Transverse colon (tissue), 4 donors: ENCODE measurements at regions not wholly inside any gene's neighbourhood (a gene's known extent, or its start where the extent isn't known, plus 50 kb on each side); places are given as distances from the start of the nearest gene placed in this dataset.

Experiments
- DNase-seq: peaks from one replicate; pipeline ENCODE4 v3.0.0-alpha.2; 2019
- H3K27ac ChIP-seq, 4 donors: fragments of 200-600 bp; sonication (generic); 2 replicates each; pipeline ENCODE4 v1.5.1; 2016 to 2018; ENCODE audit warnings: inconsistent platforms in 4 of 4
- H3K27me3 ChIP-seq: fragments of 200-600 bp; sonication (generic); 2 replicates; pipeline ENCODE4 v1.5.1; 2017; ENCODE audit warnings: inconsistent platforms
- H3K36me3 ChIP-seq, 4 donors: fragments of 200-600 bp; sonication (generic); 2 replicates each; pipeline ENCODE4 v1.5.1; 2017 to 2019; ENCODE audit warnings: inconsistent platforms in 4 of 4
- H3K4me1 ChIP-seq, 4 donors: fragments of 200-600 bp; sonication (generic); 2 replicates each; pipeline ENCODE4 v1.5.1; 2017 to 2020; ENCODE audit warnings: inconsistent platforms in 4 of 4
- H3K4me3 ChIP-seq, 4 donors: fragments of 200-600 bp; sonication (generic); 1 replicate in 1 of 4; 2 replicates in 3 of 4; pipeline versions ENCODE4 v1.5.1 to v1.6.1; 2017 to 2019; ENCODE audit warnings: inconsistent platforms in 4 of 4
- H3K9me3 ChIP-seq, 2 donors: fragments of 200-600 bp; sonication (generic); 2 replicates each; pipeline ENCODE4 v1.5.1; 2017 to 2019; ENCODE audit warnings: inconsistent platforms in 2 of 2
- EP300 ChIP-seq: sonication (generic); formaldehyde crosslinking; IDR thresholded peaks from one replicate; pipeline ENCODE4 v1.6.1; 2017; ENCODE audit warnings: antibody characterized with exemption, low read depth
- POLR2A ChIP-seq: fragments of 450-650 bp; IDR thresholded peaks from one replicate; pipeline ENCODE4 v1.6.1; 2016; ENCODE audit warnings: antibody characterized with exemption, mild to moderate bottlenecking, moderate library complexity
- POLR2AphosphoS5 ChIP-seq, 3 donors: sonication (generic); formaldehyde crosslinking; IDR thresholded peaks; one replicate each; pipeline ENCODE4 v1.6.1; 2016; ENCODE audit warnings: antibody characterized with exemption in 3 of 3
- WGBS, 2 donors: methylation state at CpG; one replicate each; pipeline ENCODE4 v1.1.5; 2018; ENCODE audit warnings: low coverage in 1 of 2; 5-methylcytosine and 5-hydroxymethylcytosine counted together
- in situ Hi-C, 4 donors: fragments of 200-750 bp; cut with MboI; loops; one replicate each; pipeline versions ENCODE4 v1.15.0 to v1.15.1; 2017; ENCODE audit warnings: low sequenced_read_pairs in 3 of 4, low pct_ligation_motif_present in 1 of 4, low pct_unique_long_range_greater_than_20kb in 1 of 4
- intact Hi-C: fragments of 100-400 bp; cut with DNase I; formaldehyde crosslinking; loops from one replicate; pipeline ENCODE4 v1.15.1; 2023; ENCODE audit warnings: low total_unique reads
- TF ChIP-seq, protein P1 (sequence below), 5 experiments: fragments of 200-600 bp in 3 of 5; fragments of 450-650 bp in 2 of 5; sonication (generic) in 3 of 5; IDR thresholded peaks; 1 replicate in 2 of 5; 2 replicates in 3 of 5; pipeline ENCODE4 v1.5.1; 2016 to 2017; ENCODE audit warnings: antibody characterized with exemption in 5 of 5, inconsistent platforms in 3 of 5, mild to moderate bottlenecking in 2 of 5, moderate library complexity in 1 of 5

DNA sequence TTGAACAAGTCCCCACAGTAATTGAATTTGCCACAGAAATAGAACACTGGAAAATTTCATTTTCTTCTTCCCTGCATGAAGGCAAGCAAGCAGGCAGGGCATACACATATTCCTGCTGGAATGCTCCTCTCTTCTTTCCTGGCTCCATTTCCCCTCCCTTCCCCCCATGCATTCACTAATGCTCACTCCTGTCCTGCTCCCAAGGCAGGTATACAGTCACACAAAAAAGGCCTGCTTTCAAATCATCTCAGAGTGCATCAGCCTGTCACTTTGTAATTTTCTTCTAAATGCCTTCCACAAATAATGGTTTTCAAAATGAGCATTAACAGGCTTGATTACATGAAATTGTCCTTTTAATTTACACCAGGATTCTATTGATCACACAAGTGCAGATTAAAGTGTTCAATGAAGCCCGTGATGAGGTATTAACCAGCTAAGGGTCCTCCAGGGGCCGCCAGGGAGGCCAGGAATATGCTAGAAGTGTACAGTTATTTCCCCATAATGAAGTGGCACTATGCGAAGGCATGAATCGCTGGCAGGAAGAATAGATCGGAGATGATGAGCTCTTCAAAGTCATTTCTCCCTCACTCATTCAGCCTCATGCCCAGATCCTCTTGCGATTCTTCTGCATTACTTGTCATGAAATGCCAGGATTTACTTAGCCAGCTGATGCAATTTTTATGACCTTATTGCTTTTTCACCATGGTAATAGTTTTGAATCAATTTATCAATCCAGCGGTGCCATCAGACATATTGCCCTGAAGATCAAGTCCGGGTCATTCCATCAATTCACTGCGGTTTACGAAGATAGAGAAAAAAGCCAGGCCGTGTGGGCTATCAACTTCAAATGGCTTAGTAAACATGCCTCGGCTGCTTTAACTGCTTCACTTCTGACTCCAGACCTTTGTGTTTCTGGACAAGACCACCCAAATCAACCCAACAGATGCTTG lies 243.5 kb downstream of the GPAT3 start:
- H3K4me3 ChIP-seq: no peak overlapping the region
- H3K27me3 ChIP-seq: peaks cover 3% of the 10 kb centered on the region
- intact Hi-C loops: no loop called here
- WGBS, 2 donors: 68 to 71% methylated on average over 3 to 12 of the region's 12 CpGs
- H3K9me3 ChIP-seq: no peaks in the 10 kb centered on the region
- no peak for DNase-seq
- TF ChIP-seq EP300 (no peak), POLR2A (no peak), POLR2AphosphoS5 (IDR thresholded peaks at IDR 0.05) (no peak)
- TF ChIP-seq, protein P1, sequence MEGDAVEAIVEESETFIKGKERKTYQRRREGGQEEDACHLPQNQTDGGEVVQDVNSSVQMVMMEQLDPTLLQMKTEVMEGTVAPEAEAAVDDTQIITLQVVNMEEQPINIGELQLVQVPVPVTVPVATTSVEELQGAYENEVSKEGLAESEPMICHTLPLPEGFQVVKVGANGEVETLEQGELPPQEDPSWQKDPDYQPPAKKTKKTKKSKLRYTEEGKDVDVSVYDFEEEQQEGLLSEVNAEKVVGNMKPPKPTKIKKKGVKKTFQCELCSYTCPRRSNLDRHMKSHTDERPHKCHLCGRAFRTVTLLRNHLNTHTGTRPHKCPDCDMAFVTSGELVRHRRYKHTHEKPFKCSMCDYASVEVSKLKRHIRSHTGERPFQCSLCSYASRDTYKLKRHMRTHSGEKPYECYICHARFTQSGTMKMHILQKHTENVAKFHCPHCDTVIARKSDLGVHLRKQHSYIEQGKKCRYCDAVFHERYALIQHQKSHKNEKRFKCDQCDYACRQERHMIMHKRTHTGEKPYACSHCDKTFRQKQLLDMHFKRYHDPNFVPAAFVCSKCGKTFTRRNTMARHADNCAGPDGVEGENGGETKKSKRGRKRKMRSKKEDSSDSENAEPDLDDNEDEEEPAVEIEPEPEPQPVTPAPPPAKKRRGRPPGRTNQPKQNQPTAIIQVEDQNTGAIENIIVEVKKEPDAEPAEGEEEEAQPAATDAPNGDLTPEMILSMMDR (IDR thresholded peaks at IDR 0.05): no peak
- no peak overlapping the region for H3K27ac ChIP-seq
- in situ Hi-C loops: no loop called here
- H3K36me3 ChIP-seq: no peaks in the 10 kb centered on the region
- H3K4me1 ChIP-seq: no peaks in the 10 kb centered on the region

DNA sequence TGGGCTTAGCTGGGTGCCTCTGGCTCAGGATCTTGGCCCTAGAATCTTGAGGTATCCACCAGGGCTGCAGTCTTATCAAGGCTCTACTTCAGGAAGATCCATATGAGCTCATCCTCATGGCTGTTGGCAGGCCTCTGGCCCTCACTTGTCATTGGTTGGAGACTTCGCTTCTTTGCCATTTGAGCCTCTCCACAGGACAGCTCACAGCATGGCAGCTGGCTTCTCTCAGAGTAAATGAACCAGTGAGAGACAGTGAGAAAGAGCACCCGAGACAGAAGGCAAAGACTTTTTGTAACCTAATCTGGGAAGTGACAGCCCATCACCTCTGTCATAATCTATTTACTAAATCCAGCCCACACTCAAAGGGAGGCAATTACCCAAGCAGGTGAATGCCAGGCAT lies 236.8 kb downstream of the GPAT3 start:
- H3K4me3 ChIP-seq: no peak overlapping the region
- WGBS, 2 donors: 80% methylated on average over 2 of the region's 2 CpGs; no CpG with 5 or more reads in 1 of the 2 donors
- no peaks in the 10 kb centered on the region for H3K4me1 ChIP-seq
- H3K9me3 ChIP-seq: no peaks in the 10 kb centered on the region
- DNase-seq: no peak
- H3K27ac ChIP-seq: no peak overlapping the region
- in situ Hi-C loops (loop anchor here in 1 of 4 donors (25.0 kb wide), 1 partner anchor 740 kb away; no protein-coding TSS in a partner anchor), intact Hi-C loops (no loop called here)
- no peaks in the 10 kb centered on the region for H3K36me3 ChIP-seq
- H3K27me3 ChIP-seq: peaks cover 2% of the 10 kb centered on the region
- TF ChIP-seq, protein P1 (IDR thresholded peaks at IDR 0.05): no peak
- no peak for TF ChIP-seq POLR2A

DNA sequence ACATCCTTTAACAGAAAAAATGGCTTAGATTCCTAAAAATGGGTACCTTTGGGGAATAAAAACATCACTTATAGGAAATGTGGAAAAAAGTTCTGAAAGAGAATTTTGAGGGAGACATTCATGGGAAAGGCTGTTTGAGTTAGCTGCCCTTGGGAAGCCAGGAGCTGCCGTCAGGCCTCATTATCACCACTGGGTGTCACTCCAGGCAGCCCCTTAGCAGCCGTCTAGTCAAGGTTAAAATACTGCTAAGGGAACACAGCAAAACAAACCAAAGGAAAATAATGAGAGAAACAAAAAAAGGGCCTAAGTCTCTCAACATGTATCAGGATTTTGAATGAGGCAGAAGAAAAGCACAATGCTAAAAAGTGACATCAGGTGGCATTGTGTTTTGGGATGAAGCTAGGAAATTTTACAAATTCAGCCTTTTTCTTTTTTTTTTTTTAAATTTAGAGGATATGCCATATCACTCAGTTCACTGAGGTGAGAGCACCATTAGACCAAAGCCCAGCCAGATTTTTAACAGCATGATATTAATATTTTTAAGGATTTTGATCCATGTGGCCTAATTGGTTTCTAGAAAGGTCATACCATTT lies 235.3 kb downstream of the GPAT3 start:
- DNase-seq: peak; percentile 7
- TF ChIP-seq, protein P1 (IDR thresholded peaks at IDR 0.05): peak in 4 of 5 experiments; percentile 27 to 40 (median 34)
- no peak for TF ChIP-seq POLR2A
- H3K27ac ChIP-seq: no peak overlapping the region
- no peaks in the 10 kb centered on the region for H3K4me1 ChIP-seq
- H3K27me3 ChIP-seq: no peaks in the 10 kb centered on the region
- H3K36me3 ChIP-seq: no peaks in the 10 kb centered on the region
- WGBS, 2 donors: 3 to 13% methylated on average over 2 of the region's 2 CpGs
- no peaks in the 10 kb centered on the region for H3K9me3 ChIP-seq
- intact Hi-C loops: no loop called here
- in situ Hi-C loops: loop anchor here in 1 of 4 donors (25.0 kb wide), 1 partner anchor 741 kb away; no protein-coding TSS in a partner anchor
- H3K4me3 ChIP-seq: no peak overlapping the region

DNA sequence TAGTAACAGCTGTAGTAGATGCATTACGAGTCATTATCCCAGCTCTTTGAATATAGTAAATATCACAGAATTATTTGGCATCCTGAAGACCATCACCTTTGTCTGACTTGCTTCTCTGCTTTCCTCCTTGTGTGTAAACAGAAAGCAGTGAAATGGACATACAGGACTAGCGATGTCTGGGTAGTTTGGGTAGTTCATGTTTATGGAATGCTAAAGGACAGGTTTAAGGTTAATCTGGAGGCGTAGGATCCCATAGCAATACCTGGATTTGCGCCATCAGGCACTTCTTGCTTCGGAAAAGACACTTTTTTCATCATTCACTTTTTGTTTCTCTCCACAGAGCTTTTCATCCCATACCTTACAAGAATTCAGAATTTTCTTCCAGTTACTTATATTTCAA lies 232.2 kb downstream of the GPAT3 start:
- H3K27ac ChIP-seq: no peak overlapping the region
- WGBS, 2 donors: 70 to 71% methylated on average over 5 of the region's 5 CpGs
- H3K27me3 ChIP-seq: no peaks in the 10 kb centered on the region
- TF ChIP-seq POLR2AphosphoS5 (IDR thresholded peaks at IDR 0.05) (no peak), POLR2A (no peak), EP300 (no peak)
- TF ChIP-seq, protein P1 (IDR thresholded peaks at IDR 0.05): no peak
- H3K4me3 ChIP-seq: no peak overlapping the region
- intact Hi-C loops (no loop called here), in situ Hi-C loops (loop anchor here in 1 of 4 donors (25.0 kb wide), 1 partner anchor 744 kb away; no protein-coding TSS in a partner anchor)
- H3K36me3 ChIP-seq: no peaks in the 10 kb centered on the region
- no peaks in the 10 kb centered on the region for H3K4me1 ChIP-seq
- DNase-seq: no peak
- H3K9me3 ChIP-seq: no peaks in the 10 kb centered on the region
